Hematopoietic multipotent progenitor cell treated with erythropoietin and hydrocortisone succinate and interleukin-3 and kit ligand, for 4 days (in vitro differentiated cells): ENCODE measurements at regions not wholly inside any gene's neighbourhood (a gene's known extent, or its start where the extent isn't known, plus 50 kb on each side); places are given as distances from the start of the nearest gene placed in this dataset.
"Not testable (repeated sequence)": the region's sequence is repeated elsewhere in the genome, so short reads cannot be mapped to it uniquely, and the experiment has no call there.

ENCODE experiments used
- DNase-seq: peaks from one replicate; pipeline ENCODE4 v3.0.0-alpha.2; 2015

DNA sequence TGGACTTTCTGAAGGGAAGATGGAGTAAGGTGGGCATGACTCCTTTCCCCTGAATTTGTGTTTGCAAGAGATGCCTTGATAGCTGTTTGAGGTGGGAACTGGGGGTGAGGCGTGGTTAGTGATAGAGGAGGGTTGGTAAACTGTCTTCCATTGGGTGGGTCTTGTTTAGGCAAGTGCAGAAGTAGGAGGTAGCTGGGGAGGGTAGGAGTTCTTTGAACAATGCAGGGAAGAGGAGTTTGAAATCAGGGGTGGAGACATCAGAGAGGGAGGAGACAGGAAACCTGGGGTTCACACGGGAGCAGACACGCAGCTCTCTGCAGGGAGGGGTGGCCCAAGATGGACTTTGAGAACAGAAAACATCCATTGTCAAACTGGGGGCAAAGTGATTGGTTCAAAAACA lies 267.1 kb downstream of the TSN start:
- DNase-seq: no peak

DNA sequence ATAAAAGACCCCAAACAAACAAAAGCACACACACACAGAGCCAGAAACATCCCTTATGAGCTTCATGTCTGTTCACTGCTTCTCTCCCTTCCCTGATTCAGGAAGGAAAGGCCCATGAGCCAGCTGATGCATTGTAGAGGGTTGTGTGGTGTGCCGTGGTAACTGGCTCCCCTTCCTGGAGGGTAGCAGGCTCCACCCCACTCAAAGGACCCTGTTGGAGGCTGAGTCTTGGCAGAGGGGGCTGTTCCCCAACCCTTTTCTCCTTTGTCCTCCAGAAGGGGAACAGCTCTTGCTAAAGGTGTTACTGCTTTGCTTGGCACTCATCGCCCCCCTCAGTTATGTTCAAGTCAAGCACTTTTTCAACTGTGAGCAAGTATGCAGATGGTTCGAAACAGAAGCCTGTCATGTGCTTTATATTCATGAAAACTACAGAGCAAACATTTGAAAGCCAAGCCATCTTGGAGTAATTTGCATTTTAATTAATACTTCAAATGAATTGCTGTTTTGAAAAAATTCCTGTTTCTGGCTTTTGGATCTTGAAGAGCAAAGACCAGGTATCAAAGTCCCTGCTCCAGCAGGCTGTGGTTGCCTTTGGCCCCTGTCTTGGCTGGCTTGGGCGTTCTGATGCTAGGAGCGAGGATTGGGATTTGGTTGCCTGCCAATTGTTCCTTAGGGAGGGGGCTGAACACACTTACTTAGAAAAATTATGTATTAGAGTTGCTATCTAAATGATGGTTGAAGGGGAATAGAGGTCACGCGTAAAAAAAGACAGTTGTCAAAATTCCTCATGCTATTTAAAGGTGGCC lies 267.8 kb downstream of the TSN start:
- DNase-seq: peak; percentile 35

DNA sequence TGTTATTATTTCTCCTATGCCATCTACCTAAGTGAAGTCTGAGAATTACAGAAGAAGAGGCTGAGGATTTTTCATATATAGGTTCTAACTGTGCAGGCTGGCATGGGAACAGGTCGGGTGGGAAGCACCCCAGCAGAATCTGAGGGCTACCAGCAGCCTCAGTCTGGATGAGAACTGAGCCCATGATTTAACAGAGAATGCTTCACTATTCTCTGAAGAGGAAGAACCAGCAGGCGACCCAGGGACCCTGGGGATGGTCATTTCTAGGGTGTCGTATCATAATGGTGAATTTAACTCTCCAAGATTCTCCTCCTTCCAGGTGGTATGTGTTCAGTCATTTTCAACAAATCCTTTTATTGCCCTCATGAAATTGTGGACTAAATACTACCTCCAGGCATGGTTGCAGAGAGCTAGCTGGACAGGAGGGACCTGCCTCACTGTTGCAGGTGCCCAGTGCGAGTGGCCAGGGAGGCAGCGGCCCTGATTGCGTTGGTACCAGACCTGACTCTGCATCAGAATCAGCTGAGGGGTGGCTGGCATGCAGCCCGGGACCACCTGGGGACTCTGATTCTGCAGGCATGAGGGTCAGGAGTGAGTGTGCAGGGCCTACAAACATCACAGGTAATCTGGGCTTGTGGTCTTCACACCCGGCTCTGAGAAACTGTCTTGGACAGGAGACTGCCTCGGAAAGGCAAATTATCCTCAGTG lies 272.2 kb downstream of the TSN start:
- no peak for DNase-seq

DNA sequence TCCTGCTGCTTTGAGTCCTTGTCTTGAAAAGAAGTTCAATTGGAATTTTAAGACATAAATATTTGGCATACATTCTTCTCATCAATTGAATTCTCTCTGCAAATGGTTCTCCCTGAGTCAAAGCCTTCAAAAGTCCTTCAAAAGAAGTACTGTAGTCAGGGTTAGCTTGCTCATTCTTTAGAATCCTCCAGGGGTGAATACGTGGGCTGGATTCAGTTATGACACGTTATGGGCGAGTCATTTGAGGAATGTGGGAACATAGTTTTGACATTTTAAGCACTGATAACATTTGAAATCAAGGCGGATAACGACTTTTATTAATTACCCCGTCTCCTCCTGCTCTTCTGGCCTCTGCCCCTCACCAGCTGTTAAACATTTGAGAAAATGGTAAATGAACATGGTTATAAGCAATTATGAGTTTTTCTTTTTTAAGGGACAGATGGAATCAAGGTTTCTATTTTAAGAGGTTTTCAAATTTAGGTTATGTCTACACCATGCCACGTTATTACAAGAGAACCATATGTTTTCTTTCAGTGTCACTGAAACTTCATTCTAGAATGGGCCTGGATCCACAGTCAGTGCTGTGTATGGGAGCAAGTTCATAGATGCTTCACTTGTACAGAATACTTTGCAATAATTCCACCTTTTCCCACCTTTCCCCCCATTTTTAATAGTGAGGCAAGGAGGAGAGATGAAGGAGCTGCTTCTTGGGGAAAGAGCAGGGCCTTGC lies 273.1 kb downstream of the TSN start:
- DNase-seq: no peak

DNA sequence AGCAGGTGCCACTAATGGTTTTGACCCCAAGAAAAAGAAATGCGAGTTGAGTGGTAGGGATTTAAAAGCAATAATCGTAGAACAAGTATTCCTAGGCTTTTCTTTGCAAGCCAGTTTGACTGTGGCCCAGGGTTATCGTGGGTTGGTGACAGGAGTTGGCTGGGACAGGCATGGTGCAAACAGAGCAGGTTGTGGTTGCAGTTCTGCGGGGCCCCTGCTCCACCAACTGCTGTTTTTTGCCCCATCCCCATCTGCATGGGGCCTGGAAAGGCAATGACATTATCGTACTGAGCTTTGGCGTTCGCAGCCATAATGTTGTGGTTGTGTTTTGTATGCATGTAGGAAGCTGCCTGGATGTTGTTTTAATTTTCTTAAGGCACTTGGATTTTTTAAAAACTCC lies 274.0 kb downstream of the TSN start:
- no peak for DNase-seq

DNA sequence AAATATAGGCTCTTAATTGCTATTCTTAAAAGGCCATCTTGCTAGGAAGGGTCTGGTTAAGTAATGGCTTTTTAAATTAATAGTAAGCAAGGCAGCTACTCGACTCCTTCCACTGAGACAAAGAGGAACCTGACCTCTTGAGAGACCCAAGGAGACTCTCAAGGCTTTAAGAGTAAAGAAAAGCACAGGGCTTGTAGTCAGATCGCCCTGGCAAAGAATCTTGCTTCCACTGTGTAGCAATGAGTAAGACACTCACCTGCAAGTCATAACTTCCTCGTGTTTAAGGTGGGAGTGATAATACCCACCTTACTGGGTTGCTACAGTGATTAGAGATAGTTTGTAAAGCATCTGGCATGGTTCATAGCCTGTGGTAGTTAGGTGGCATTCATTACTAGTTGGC lies 274.5 kb downstream of the TSN start:
- DNase-seq: no peak

DNA sequence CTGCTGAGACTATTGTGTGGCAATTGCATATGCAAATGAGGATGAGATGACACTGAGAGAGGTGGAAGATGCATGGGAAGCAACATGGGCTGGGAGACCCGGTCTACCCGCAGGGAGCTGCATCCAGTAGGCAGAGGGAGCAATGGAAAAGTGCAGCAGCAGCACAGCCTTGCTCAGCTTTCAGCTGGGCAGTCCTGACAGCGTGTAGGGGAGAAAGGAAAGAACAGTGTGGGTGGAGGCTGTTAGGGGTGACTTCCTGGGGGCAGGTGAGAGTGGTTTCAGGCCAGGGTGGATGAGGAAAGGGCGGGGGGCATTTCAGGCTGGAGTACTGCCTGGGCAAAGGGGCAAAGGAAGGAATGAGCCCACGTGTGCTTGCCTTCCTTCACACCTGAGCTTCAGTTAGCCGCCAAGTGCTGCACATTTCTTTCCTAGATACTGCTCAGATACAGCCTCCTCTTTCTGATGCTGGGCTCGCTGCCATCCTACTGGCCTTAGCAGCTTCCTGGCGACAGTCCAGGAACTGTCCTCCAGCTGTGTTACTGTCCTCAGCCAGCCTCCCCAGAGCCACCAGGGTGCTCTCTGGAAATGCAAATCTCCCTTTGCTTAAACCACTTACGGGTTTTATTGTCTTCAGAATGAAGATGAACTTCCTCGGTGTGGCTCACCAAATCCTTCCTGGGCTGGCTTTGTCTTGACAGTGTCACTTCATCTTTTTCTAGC lies 276.3 kb downstream of the TSN start:
- peak; percentile 51 for DNase-seq

DNA sequence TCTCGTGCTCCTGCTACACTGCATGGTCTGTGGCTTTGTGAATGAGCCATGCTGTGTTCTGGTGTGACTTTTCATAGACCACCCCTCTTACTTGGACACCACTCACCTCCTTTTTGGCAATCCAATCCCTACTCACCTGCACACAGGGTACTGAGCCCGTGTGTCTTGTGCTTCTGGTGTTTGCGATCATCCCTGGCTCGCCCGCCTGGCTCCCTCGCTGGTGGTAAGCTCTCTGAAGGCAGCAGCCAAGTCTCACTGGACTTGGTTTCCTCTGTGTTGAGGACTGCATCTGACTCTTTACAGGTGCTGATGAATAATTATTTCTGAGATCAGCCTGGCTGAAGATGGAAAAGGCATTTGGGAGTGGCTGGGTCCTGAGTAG lies 276.8 kb downstream of the TSN start:
- DNase-seq: no peak

DNA sequence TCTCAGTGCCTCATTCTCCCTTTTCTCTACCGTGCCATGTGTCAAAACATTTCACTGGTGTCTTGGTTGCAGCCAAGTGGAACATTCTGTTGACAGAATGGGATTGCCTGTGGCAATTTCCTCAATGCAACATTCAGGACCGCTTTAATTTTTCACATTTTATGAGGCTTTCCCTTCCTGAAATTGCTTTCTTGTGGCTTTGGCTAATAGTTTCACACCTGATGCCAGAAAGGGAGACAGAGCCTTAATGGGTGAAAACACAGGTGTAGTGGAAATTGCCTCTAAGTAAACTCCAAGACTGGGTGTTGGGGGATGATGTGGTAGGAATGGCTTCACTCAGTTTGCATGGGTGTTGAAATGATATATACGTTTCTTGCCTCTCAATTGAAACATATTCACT lies 278.3 kb downstream of the TSN start:
- DNase-seq: no peak

DNA sequence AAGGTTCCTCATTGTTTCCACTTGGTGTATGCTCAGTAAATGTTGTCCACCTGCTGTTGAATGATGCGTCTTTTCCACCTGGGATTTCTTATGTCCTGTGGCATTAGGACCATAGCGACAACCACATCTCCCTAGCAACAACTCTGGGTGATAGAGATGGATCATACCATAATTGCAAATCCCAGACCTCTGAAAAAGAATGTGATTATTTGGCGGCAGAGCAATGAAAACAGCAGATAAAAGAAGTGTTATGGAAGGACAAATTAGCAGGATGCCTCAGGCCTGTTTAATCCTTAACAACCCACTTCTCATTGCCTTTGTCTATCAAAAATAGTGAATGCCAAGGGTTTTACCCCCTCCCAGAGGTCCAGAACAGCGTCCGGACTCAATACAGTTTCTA lies 278.9 kb downstream of the TSN start:
- no peak for DNase-seq

DNA sequence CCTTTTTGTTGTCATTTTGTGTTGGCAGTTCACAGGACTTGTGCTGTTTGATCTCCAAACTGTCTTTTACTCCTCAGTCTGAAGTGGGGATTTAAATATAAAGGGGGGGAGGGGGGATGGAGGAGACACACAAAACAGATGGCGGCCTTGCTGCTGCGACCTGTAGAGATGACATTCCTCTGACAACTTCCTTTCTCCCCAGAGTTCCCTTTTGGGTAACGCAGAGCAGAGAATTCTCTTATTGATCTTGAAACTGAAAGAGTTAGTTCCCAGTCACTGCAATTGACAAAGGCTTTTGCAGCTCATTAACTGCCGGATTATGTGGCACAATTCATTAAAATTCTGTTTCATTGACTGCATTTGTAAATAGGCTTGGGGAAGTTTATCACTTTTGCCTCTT lies 279.3 kb downstream of the TSN start:
- DNase-seq: no peak

DNA sequence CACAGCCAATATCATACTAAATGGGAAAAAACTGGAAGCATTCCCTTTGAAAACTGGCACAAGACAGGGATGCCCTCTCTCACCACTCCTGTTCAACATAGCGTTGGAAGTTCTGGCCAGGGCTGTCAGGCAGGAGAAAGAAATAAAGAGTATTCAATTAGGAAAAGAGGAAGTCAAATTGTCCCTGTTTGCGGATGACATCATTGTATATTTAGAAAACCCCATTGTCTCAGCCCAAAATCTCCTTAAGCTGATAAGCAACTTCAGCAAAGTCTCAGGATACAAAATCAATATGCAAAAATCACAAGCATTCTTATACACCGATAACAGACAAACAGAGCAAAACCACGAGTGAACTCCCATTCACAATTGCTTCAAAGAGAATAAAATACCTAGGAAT lies 283.4 kb downstream of the TSN start:
- not testable (repeated sequence) for DNase-seq

DNA sequence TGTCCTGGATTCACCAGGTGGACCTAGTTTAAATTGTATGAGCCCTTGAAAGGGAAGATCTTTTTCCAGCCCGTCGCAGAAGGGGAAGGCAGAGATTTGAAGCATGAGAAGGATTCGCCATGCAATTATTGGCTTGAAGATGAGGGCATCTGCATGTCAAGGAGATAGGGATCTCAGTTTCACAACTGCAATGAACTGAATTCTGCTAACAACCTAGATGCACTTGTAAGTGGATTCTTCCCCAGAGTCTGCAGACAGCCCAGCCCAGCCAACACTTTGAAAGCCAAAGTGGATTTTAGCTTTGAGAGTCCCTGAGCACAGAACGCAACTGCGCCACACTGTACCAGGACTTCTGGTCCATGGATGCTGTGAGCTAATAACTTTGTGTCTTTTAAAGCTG lies 286.0 kb downstream of the TSN start:
- DNase-seq: peak; percentile 33

DNA sequence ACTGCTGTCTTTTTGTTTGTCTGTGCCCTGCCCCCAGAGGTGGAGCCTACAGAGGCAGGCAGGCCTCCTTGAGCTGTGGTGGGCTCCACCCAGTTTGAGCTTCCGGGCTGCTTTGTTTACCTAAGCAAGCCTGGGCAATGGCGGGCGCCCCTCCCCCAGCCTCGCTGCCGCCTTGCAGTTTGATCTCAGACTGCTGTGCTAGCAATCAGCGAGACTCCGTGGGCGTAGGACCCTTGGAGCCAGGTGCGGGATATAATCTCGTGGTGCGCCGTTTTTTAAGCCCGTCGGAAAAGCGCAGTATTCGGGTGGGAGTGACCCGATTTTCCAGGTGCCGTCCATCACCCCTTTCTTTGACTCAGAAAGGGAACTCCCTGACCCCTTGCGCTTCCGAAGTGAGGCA lies 296.2 kb downstream of the TSN start:
- not testable (repeated sequence) for DNase-seq

DNA sequence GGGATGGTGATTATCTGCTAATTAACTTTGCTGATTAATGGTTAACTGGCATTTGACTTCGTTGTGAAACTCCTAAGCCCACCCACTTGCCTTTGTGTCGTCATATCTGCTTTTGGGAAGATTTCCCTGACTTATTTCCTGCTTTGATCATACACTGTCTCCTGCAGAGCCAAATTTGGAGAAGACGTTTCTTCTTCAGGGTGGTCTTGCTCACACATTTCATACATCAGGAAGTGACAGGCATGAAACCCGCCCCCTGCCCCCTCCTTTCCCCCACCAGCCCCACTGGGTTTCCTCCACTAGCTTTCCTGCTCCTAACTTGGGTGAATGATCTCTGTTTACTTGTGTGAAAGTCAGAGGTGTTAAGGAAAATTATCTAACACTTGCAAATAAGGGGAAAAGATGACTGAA lies 300.1 kb downstream of the TSN start:
- peak; percentile 22 for DNase-seq

DNA sequence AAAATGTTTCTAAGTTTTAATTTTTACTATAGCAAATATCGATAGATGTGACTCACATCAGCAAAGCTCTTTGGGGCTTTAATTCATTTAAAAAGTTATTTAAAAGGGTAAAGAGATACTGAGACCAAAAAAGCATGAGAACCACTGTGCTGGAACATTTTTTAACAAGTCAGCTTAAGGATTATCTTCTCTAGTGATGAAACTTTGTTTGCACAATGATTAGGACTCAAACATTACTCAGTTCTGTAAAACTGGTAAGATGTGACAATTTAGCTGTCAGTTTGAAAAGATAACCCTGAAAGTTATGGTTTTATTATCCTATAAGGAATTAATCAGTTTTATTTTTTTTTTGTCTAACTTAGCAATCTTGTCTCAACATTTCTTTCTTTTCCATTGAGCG lies 301.4 kb downstream of the TSN start:
- DNase-seq: no peak

DNA sequence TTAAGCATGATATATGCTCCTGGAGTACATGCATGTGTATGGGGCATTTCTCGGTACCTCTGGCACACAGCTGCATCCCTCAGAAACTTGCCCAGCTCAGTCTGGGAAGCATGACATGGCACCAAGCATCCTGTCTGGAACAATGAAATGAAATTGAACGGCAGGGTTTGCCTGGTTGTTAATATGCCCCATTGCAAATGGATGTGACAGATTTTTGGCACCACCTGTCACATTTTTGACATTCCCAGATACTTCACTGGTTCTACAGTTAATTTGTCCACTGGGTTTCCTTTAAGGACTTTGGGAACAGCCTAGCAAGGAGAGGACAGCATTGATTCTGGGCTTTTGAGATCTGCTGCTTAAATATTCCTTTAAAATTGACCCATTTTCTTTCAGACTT lies 305.8 kb downstream of the TSN start:
- DNase-seq: no peak

DNA sequence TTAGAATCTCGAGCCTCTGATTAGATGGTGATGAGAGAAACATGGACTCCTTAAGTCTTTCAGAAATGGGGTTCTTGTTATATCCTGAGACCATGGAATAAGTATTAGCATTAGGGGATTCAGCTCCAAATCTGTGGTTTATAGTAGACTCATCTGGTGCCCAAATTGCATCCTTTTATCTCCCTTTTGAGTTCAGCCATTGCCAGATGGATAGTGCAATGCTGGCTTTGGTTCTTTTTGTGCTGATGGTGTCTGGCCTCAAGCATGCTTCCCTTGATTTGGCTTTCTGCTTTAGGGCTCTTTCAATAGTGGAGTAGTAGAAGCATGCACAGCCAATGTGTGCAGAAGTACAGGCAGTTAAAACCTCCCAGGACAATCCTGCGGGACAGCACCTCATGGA lies 306.4 kb downstream of the TSN start:
- DNase-seq: no peak

DNA sequence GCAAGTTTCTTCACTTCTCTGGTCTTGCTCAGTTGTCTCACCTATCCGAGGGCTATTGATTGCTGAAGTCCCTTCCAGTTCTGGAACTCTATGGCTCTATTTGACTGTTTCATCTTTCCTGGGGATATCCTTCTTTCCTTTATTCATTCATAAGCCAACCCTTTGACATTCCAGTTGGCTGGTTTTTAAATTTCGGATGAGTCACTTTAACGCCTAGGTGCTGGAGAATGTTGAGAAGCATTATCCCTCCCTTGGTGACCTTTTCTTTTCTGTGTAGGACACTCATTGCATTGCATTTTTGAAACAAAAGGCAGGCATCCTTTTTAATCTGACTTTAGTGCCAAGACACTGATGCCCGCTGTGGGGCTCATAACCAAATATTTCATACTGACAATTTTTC lies 307.1 kb downstream of the TSN start:
- no peak for DNase-seq

DNA sequence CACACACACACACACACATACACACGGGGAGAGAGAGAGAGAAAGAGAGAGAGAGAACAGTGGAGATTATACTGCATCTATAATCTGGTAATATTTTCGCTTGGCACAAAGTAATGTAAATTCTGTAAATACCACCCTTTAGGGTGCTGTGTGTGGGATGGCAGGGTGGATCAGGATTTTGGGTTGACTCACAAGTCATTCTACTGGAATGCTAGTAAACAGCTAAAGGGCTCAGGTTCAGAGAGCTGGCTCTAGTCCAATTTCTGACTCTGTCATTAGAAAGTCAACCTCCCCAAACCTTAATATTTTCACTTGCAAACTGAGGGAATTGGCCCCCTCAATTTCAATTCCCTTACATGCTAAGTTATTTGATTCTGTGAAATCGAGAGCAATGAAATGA lies 308.3 kb downstream of the TSN start:
- DNase-seq: no peak

DNA sequence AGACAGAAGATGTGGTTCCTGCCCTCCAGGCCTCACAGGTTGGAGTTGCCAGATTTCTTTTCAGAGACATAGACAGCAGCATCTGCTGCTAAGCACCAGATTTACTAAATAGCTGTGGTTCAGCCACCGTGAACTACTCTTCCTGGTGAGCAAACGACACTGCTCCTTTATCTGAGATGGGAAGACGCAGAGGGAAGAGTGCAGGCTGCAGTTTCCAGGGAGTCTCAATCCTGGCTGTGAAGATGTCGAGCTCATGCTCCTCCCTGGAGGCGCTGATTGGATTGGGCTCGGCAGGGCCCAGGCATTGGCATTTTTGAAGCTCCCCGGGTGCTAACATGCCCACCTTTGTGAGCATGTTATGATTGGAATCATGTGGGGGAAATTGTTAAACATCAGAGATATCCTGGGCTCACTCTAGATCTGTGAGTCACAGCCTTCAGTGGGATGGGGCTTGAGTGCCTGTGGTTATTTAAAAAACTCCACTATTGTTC lies 314.8 kb downstream of the TSN start:
- DNase-seq: no peak

DNA sequence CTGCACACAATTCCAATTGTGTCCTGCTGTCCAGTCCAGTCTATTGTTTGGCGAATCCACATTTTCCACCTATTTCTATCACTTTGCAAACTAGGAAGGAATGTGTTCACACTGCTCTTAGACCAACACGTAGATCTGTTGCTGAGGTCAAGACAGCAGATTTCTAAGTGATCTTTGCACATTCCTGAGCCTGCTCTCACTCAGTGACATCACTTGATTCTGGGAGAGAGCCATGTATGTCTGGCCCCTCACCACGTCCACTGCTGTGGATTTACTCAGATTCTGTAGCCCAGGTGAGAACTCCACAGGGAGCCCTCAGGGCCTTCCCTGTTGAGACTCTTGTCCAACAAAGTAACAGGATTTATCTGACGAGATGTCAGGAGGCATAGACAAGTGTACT lies 317.2 kb downstream of the TSN start:
- no peak for DNase-seq

DNA sequence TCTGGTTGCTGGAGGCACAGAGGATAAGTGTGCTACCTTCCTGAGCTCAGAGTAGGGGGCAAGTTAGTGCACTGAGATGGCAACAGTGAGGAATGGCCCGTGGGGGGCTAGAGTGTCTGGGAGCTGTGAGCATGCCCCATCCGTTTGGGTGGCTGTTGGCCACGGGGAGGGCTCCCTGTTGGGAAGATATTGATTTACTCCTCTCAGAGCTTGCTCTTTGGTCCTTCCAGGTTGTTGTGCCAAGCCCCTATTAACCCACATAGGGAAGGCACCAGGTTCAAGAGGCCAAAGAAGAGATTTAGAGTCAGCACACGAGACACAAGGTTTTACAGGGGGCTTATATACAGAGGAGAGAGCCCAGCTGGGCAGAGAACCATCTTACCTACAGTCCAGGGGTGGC lies 318.8 kb downstream of the TSN start:
- no peak for DNase-seq
